Fibroblast of lung (primary cell): ENCODE measurements at regions not wholly inside any gene's neighbourhood (a gene's known extent, or its start where the extent isn't known, plus 50 kb on each side); places are given as distances from the start of the nearest gene placed in this dataset.

Source experiments
- DNase-seq, 2 donors: peaks; one replicate each; pipeline versions ENCODE4 v3.0.0 to v3.0.0-alpha.2; 2010; ENCODE audit warnings: low read depth in 2 of 2
- H2AFZ ChIP-seq: 2 replicates; pipeline ENCODE4 v1.5.1; 2012; ENCODE audit warnings: low read length, control low read depth, inconsistent platforms
- H3K27ac ChIP-seq: 2 replicates; pipeline ENCODE4 v1.5.1; 2011; ENCODE audit warnings: low read length, control low read depth; ENCODE audit not compliant: insufficient read depth
- H3K27me3 ChIP-seq: 2 replicates; pipeline ENCODE4 v1.5.1; 2011; ENCODE audit warnings: mild to moderate bottlenecking, low read length; ENCODE audit not compliant: control insufficient read depth, insufficient read depth
- H3K36me3 ChIP-seq: 2 replicates; pipeline ENCODE4 v1.5.1; 2011; ENCODE audit warnings: low read length; ENCODE audit not compliant: control insufficient read depth, insufficient read depth
- H3K4me1 ChIP-seq: 2 replicates; pipeline ENCODE4 v1.5.1; 2011; ENCODE audit warnings: low read length; ENCODE audit not compliant: control insufficient read depth, insufficient read depth; ENCODE audit errors: extremely low read depth
- H3K4me2 ChIP-seq: 2 replicates; pipeline ENCODE4 v1.5.1; 2011; ENCODE audit warnings: low read length, control low read depth; ENCODE audit not compliant: insufficient read depth; ENCODE audit errors: extremely low read depth
- H3K4me3 ChIP-seq, 4 experiments: fragments of 200-600 bp in 1 of 4; sonication (generic) in 1 of 4; replicated peaks in 1 of 4; 2 replicates each; pipeline ENCODE4 v1.5.1; 2011 to 2016; ENCODE audit warnings: low read length in 4 of 4, low read depth in 3 of 4, mild to moderate bottlenecking in 3 of 4, control low read depth in 2 of 4, inconsistent platforms in 1 of 4, mixed read lengths in 1 of 4; ENCODE audit not compliant: insufficient read depth in 1 of 4; ENCODE audit errors: control extremely low read depth in 1 of 4
- H3K79me2 ChIP-seq: 2 replicates; pipeline ENCODE4 v1.5.1; 2012; ENCODE audit warnings: mild to moderate bottlenecking, low read length, inconsistent platforms; ENCODE audit not compliant: control insufficient read depth, insufficient read depth
- H3K9ac ChIP-seq: 2 replicates; pipeline ENCODE4 v1.5.1; 2011; ENCODE audit warnings: mild to moderate bottlenecking, low read length, control low read depth; ENCODE audit not compliant: insufficient read depth
- H3K9me3 ChIP-seq: 2 replicates; pipeline ENCODE4 v1.5.1; 2012; ENCODE audit warnings: low read depth, low read length; ENCODE audit not compliant: control insufficient read depth, insufficient read depth
- H4K20me1 ChIP-seq: 2 replicates; pipeline ENCODE4 v1.5.1; 2011; ENCODE audit warnings: low read length; ENCODE audit not compliant: control insufficient read depth, insufficient read depth; ENCODE audit errors: extremely low read depth
- EZH2 ChIP-seq: IDR thresholded peaks from 2 replicates; pipeline ENCODE4 v1.5.1; 2012; ENCODE audit warnings: low read length, control low read depth, mild to moderate bottlenecking; ENCODE audit errors: missing control alignments
- TF ChIP-seq, protein P1 (sequence below), 2 donors: IDR thresholded peaks in 1 of 2; conservative IDR thresholded peaks in 1 of 2; 1 replicate in 1 of 2; 2 replicates in 1 of 2; pipeline ENCODE4 v1.5.1; 2011 to 2012; ENCODE audit warnings: low read length in 2 of 2, control low read depth in 1 of 2, inconsistent platforms in 1 of 2, low read depth in 1 of 2, mild to moderate bottlenecking in 1 of 2

DNA sequence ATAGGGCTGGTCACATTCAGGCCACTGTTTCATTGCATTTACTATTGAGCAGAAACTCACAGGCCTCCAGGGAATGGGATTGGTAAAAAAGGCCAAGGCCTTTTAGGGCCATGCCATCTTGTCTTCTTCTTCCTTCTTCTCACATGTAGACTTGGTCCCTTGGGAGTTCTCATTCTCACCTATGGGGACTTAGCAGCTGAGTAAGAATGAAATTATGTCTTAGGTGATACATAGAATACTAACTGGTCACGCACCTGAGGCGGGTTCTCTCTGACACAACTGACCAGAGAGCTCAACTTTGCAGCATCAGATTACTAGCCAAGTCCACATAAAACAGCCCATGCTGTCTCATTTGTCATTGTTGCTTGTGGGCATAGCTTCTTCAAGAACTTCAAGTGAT, 641.8 kb downstream of the EFNA5 start:
- H3K9ac ChIP-seq = no peak overlapping the region
- no peaks in the 10 kb centered on the region for H3K4me1 ChIP-seq
- H3K79me2 ChIP-seq = no peaks in the 10 kb centered on the region
- no peak for DNase-seq
- no peak overlapping the region for H2AFZ ChIP-seq
- H3K27me3 ChIP-seq = no peaks in the 10 kb centered on the region
- no peaks in the 10 kb centered on the region for H3K36me3 ChIP-seq
- no peak overlapping the region for H3K4me2 ChIP-seq
- no peaks in the 10 kb centered on the region for H3K9me3 ChIP-seq
- H3K4me3 ChIP-seq = no peak overlapping the region
- no peak overlapping the region for H3K27ac ChIP-seq
- H4K20me1 ChIP-seq = no peaks in the 10 kb centered on the region
- no peak for TF ChIP-seq EZH2
- TF ChIP-seq, protein P1, sequence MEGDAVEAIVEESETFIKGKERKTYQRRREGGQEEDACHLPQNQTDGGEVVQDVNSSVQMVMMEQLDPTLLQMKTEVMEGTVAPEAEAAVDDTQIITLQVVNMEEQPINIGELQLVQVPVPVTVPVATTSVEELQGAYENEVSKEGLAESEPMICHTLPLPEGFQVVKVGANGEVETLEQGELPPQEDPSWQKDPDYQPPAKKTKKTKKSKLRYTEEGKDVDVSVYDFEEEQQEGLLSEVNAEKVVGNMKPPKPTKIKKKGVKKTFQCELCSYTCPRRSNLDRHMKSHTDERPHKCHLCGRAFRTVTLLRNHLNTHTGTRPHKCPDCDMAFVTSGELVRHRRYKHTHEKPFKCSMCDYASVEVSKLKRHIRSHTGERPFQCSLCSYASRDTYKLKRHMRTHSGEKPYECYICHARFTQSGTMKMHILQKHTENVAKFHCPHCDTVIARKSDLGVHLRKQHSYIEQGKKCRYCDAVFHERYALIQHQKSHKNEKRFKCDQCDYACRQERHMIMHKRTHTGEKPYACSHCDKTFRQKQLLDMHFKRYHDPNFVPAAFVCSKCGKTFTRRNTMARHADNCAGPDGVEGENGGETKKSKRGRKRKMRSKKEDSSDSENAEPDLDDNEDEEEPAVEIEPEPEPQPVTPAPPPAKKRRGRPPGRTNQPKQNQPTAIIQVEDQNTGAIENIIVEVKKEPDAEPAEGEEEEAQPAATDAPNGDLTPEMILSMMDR (conservative IDR thresholded peaks at IDR 0.05 in 1 of 2, IDR thresholded peaks at IDR 0.05 in 1 of 2; ENCODE audit: low read depth in 1 of 2, low read length in 2 of 2) = no peak

DNA sequence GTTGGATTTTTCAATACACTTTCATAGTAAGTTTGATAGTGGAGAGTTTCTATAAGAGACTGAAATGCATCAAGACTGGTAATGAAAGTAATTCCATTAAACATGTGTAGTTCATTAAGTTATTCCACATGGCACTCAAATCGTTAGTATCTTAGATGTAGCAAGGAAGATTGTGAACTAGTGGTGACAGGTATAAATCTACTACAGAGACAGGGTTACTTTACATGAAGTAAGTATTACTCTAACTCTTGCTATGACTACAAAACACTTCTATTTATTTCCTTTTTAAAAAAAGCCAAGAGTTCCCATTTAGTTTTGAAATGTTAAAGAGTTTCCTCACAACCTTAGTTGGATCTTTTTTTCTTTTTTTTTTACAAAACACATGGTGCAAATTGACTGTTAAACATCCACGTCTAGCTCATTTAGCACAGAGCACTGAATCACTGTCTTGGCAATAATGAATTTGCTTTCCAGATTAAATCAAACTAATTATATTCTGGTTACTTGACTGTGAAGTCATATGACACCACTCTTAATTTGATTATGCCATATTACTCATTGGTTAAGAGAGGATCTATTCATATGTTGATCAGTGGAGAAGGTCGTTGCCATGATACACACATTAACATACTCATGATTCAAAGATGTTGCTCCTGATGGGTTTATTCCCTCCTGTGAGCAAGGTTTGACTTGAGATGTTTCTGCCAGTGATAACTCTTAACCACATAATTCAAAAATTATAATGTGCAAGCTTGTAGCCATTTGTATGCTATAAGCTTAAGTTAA, 644.8 kb downstream of the EFNA5 start:
- Histone ChIP-seq H3K4me1 (no peaks in the 10 kb centered on the region), H2AFZ (no peak overlapping the region), H3K79me2 (no peaks in the 10 kb centered on the region), H4K20me1 (no peaks in the 10 kb centered on the region), H3K27ac (no peak overlapping the region), H3K36me3 (no peaks in the 10 kb centered on the region), H3K9ac (no peak overlapping the region), H3K4me3 (no peak overlapping the region), H3K27me3 (no peaks in the 10 kb centered on the region), H3K9me3 (no peaks in the 10 kb centered on the region), H3K4me2 (no peak overlapping the region)
- TF ChIP-seq, protein P1 (conservative IDR thresholded peaks at IDR 0.05 in 1 of 2, IDR thresholded peaks at IDR 0.05 in 1 of 2; ENCODE audit: low read depth in 1 of 2, low read length in 2 of 2) = no peak
- TF ChIP-seq EZH2 = no peak
- peak in 1 of 2 donors; percentile 3 for DNase-seq

DNA sequence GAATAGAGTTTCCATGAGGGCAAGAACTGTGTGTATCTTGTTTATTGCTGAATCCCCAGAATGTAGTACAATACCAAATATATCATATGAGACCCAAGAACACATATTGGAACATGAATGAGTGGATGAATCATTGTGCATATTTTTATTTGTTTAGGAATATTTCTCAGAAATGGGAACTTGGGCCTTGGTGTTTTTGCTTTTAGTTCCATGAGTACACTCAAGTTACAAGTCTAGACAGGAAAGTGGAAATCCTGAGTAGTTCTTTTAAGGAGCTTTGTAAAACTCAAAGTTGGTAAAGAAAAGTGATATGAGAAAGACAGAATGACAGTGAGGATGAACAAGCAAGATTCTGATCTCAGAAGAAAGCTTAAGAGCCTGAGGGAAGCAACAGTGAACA, 647.0 kb downstream of the EFNA5 start:
- DNase-seq = no peak
- H3K4me2 ChIP-seq = no peak overlapping the region
- no peaks in the 10 kb centered on the region for H3K36me3 ChIP-seq
- H3K4me3 ChIP-seq = no peak overlapping the region
- no peak overlapping the region for H3K9ac ChIP-seq
- no peak overlapping the region for H2AFZ ChIP-seq
- no peaks in the 10 kb centered on the region for H3K4me1 ChIP-seq
- H3K79me2 ChIP-seq = no peaks in the 10 kb centered on the region
- TF ChIP-seq, protein P1 (conservative IDR thresholded peaks at IDR 0.05 in 1 of 2, IDR thresholded peaks at IDR 0.05 in 1 of 2; ENCODE audit: low read depth in 1 of 2, low read length in 2 of 2) = no peak
- TF ChIP-seq EZH2 = no peak
- no peaks in the 10 kb centered on the region for H3K27me3 ChIP-seq
- no peaks in the 10 kb centered on the region for H4K20me1 ChIP-seq
- no peak overlapping the region for H3K27ac ChIP-seq
- H3K9me3 ChIP-seq = no peaks in the 10 kb centered on the region
